H1 (cell line): ENCODE measurements at regions not wholly inside any gene's neighbourhood (a gene's known extent, or its start where the extent isn't known, plus 50 kb on each side); places are given as distances from the start of the nearest gene placed in this dataset.

ENCODE experiments used
- CTCF ChIA-PET: fragments of 300-600 bp; sonication (Branson Sonifier 250); formaldehyde crosslinking; loops from one replicate; lab custom pipeline; 2021; ENCODE audit not compliant: partially characterized antibody; lab: Charles Lee
- POLR2A ChIA-PET: fragments of 300-600 bp; sonication (Branson Sonifier 250); formaldehyde crosslinking; loops from one replicate; lab custom pipeline; 2021; ENCODE audit warnings: inconsistent platforms; ENCODE audit not compliant: partially characterized antibody; lab: Charles Lee
- DNase-seq, 2 experiments: peaks; one replicate each; pipeline versions ENCODE4 v3.0.0 to v3.0.0-alpha.2; 2010 to 2022; ENCODE audit warnings: low spot score in 2 of 2, low read depth in 1 of 2, mixed read lengths in 1 of 2
- FAIRE-seq: peaks from 2 replicates; lab custom pipeline; 2011; peaks lifted over from hg19 to GRCh38; lab: Jason Lieb, UNC
- H2AFZ ChIP-seq: 2 replicates; pipeline ENCODE4 v1.8.1; 2012; ENCODE audit warnings: low read length, inconsistent platforms
- H2AK5ac ChIP-seq: 2 replicates; pipeline ENCODE4 v1.6.1; 2013; ENCODE audit warnings: low read depth, low read length
- H2BK120ac ChIP-seq: replicated peaks from 2 replicates; pipeline ENCODE3; 2013; ENCODE audit warnings: low read depth, low read length, inconsistent platforms
- H2BK12ac ChIP-seq: 2 replicates; pipeline ENCODE4 v1.6.1; 2013; ENCODE audit warnings: low read depth, low read length
- H2BK15ac ChIP-seq: 2 replicates; pipeline ENCODE4 v1.6.1; 2013; ENCODE audit warnings: low read length
- H2BK20ac ChIP-seq: 2 replicates; pipeline ENCODE4 v1.6.1; 2013; ENCODE audit warnings: low read length
- H2BK5ac ChIP-seq: 2 replicates; pipeline ENCODE4 v1.6.1; 2013; ENCODE audit warnings: low read depth, low read length
- H3K14ac ChIP-seq: 2 replicates; pipeline ENCODE4 v1.6.1; 2013; ENCODE audit warnings: inconsistent platforms; ENCODE audit not compliant: insufficient read length
- H3K18ac ChIP-seq: 2 replicates; pipeline ENCODE4 v1.6.1; 2013; ENCODE audit warnings: low read length; ENCODE audit errors: extremely low read depth
- H3K23ac ChIP-seq: 2 replicates; pipeline ENCODE4 v1.6.1; 2013; ENCODE audit warnings: inconsistent platforms; ENCODE audit not compliant: insufficient read length
- H3K23me2 ChIP-seq: 2 replicates; pipeline ENCODE4 v1.6.1; 2013; ENCODE audit warnings: low read depth, low read length
- H3K27ac ChIP-seq: 2 replicates; pipeline ENCODE4 v1.6.1; 2011; ENCODE audit warnings: low read depth, low read length, inconsistent platforms
- H3K27me3 ChIP-seq, 4 experiments: replicated peaks in 1 of 4; 1 replicate in 1 of 4; 2 replicates in 3 of 4; pipeline versions ENCODE4 v1.6.1 to v1.8.1; 2011 to 2013; ENCODE audit warnings: low read length in 3 of 4, mild to moderate bottlenecking in 3 of 4, inconsistent platforms in 2 of 4, mixed read lengths in 2 of 4, moderate library complexity in 1 of 4; ENCODE audit not compliant: control insufficient read depth in 3 of 4, insufficient read depth in 3 of 4; ENCODE audit errors: extremely low read depth in 1 of 4
- H3K36me3 ChIP-seq, 4 experiments: 2 replicates each; pipeline versions ENCODE4 v1.6.1 to v1.8.1; 2011 to 2013; ENCODE audit warnings: mild to moderate bottlenecking in 4 of 4, low read length in 3 of 4, moderate library complexity in 2 of 4, control low read depth in 1 of 4, inconsistent platforms in 1 of 4; ENCODE audit not compliant: insufficient read depth in 4 of 4, control insufficient read depth in 2 of 4
- H3K4ac ChIP-seq: replicated peaks from 2 replicates; pipeline ENCODE3; 2013; ENCODE audit warnings: low read length, low read depth, mixed read lengths, inconsistent platforms; ENCODE audit not compliant: insufficient read length
- H3K4me1 ChIP-seq, 4 experiments: replicated peaks in 1 of 4; 1 replicate in 1 of 4; 2 replicates in 3 of 4; pipeline versions ENCODE4 v1.6.1 to v1.8.1; 2011 to 2013; ENCODE audit warnings: low read length in 3 of 4, inconsistent platforms in 2 of 4, mixed read lengths in 1 of 4; ENCODE audit not compliant: insufficient read depth in 4 of 4, control insufficient read depth in 3 of 4
- H3K4me2 ChIP-seq, 2 experiments: 2 replicates each; pipeline versions ENCODE4 v1.6.1 to v1.8.1; 2011 to 2013; ENCODE audit warnings: low read depth in 2 of 2, low read length in 2 of 2, control low read depth in 1 of 2, inconsistent platforms in 1 of 2, mild to moderate bottlenecking in 1 of 2; ENCODE audit not compliant: insufficient read depth in 1 of 2
- H3K4me3 ChIP-seq, 4 experiments: fragments of 200-600, 300-600 bp in 1 of 4; sonication (generic), shearing (Covaris generic), sonication (Bioruptor Twin) in 1 of 4; 2 replicates each; pipeline versions ENCODE4 v1.5.1 to v1.8.1; 2011 to 2016; ENCODE audit warnings: low read length in 4 of 4, low read depth in 3 of 4, control low read depth in 2 of 4, inconsistent platforms in 2 of 4, mild to moderate bottlenecking in 2 of 4, mixed read lengths in 1 of 4, moderate library complexity in 1 of 4; ENCODE audit not compliant: insufficient read depth in 2 of 4; ENCODE audit errors: extremely low read depth in 1 of 4
- H3K56ac ChIP-seq: replicated peaks from 2 replicates; pipeline ENCODE3; 2013; ENCODE audit warnings: low read depth, mild to moderate bottlenecking, mixed read lengths, low read length, inconsistent platforms; ENCODE audit not compliant: insufficient read length
- H3K79me1 ChIP-seq: 2 replicates; pipeline ENCODE4 v1.6.1; 2013; ENCODE audit warnings: low read depth, low read length, control low read depth
- H3K79me2 ChIP-seq, 2 experiments: 2 replicates each; pipeline versions ENCODE4 v1.6.1 to v1.8.1; 2012 to 2013; ENCODE audit warnings: low read length in 2 of 2, mild to moderate bottlenecking in 2 of 2, inconsistent platforms in 1 of 2; ENCODE audit not compliant: insufficient read depth in 2 of 2, control insufficient read depth in 1 of 2
- H3K9ac ChIP-seq, 4 experiments: replicated peaks in 1 of 4; 1 replicate in 1 of 4; 2 replicates in 3 of 4; pipeline versions ENCODE4 v1.6.1 to v1.8.1; 2011 to 2013; ENCODE audit warnings: low read depth in 3 of 4, low read length in 3 of 4, control low read depth in 2 of 4, mild to moderate bottlenecking in 2 of 4, moderate library complexity in 2 of 4, inconsistent platforms in 1 of 4; ENCODE audit errors: extremely low read depth in 1 of 4
- H3K9me3 ChIP-seq, 2 experiments: 2 replicates each; pipeline versions ENCODE4 v1.6.1 to v1.8.1; 2012 to 2013; ENCODE audit warnings: mild to moderate bottlenecking in 2 of 2, moderate library complexity in 2 of 2, control low read depth in 1 of 2, inconsistent platforms in 1 of 2, low read depth in 1 of 2, low read length in 1 of 2, mixed read lengths in 1 of 2; ENCODE audit not compliant: insufficient read depth in 2 of 2
- H4K20me1 ChIP-seq, 2 experiments: replicated peaks in 1 of 2; 2 replicates each; pipeline versions ENCODE3 to v1.8.1; 2011 to 2013; ENCODE audit warnings: inconsistent platforms in 2 of 2, low read length in 2 of 2, mild to moderate bottlenecking in 1 of 2; ENCODE audit not compliant: insufficient read depth in 2 of 2, control insufficient read depth in 1 of 2
- H4K5ac ChIP-seq: 2 replicates; pipeline ENCODE4 v1.6.1; 2013; ENCODE audit warnings: low read length, low read depth, mixed read lengths, inconsistent platforms; ENCODE audit not compliant: insufficient read length
- H4K8ac ChIP-seq: 2 replicates; pipeline ENCODE4 v1.8.0; 2013; ENCODE audit warnings: mild to moderate bottlenecking, moderate library complexity, low read length, inconsistent platforms; ENCODE audit not compliant: insufficient read depth; ENCODE audit errors: extremely low read depth
- H4K91ac ChIP-seq: replicated peaks from 2 replicates; pipeline ENCODE3; 2013; ENCODE audit warnings: low read length, mixed read lengths, inconsistent platforms; ENCODE audit not compliant: insufficient read length
- GABPA ChIP-seq: IDR thresholded peaks from 2 replicates; pipeline ENCODE4 v1.6.1; 2011; ENCODE audit warnings: mild to moderate bottlenecking, low read length, moderate library complexity, borderline replicate concordance; ENCODE audit not compliant: insufficient read depth
- GTF2F1 ChIP-seq: IDR thresholded peaks from 2 replicates; pipeline ENCODE4 v1.6.1; 2012; ENCODE audit warnings: low read depth, low read length, improper control_type of control experiment, borderline replicate concordance
- HDAC2 ChIP-seq, 2 experiments: fragments of 300-600 bp in 1 of 2; sonication (generic) in 1 of 2; IDR thresholded peaks; 2 replicates each; pipeline ENCODE4 v1.6.1; 2011 to 2012; ENCODE audit warnings: low read depth in 2 of 2, low read length in 2 of 2, mild to moderate bottlenecking in 2 of 2, moderate library complexity in 2 of 2, borderline replicate concordance in 1 of 2, inconsistent platforms in 1 of 2
- RAD21 ChIP-seq, 2 experiments: IDR thresholded peaks in 1 of 2; conservative IDR thresholded peaks in 1 of 2; 2 replicates each; pipeline ENCODE4 v1.6.1; 2011; ENCODE audit warnings: low read depth in 2 of 2, low read length in 2 of 2, improper control_type of control experiment in 1 of 2, inconsistent platforms in 1 of 2, mild to moderate bottlenecking in 1 of 2, moderate library complexity in 1 of 2
- SP1 ChIP-seq: IDR thresholded peaks from 2 replicates; pipeline ENCODE4 v1.6.1; 2011; ENCODE audit warnings: low read depth, low read length
- SP4 ChIP-seq: IDR thresholded peaks from 2 replicates; pipeline ENCODE4 v1.6.1; 2012; ENCODE audit warnings: low read length, inconsistent platforms
- TBP ChIP-seq: IDR thresholded peaks from 2 replicates; pipeline ENCODE4 v1.6.1; 2011; ENCODE audit warnings: low read depth, low read length, improper control_type of control experiment
- TCF12 ChIP-seq: IDR thresholded peaks from 2 replicates; pipeline ENCODE4 v1.6.1; 2011; ENCODE audit warnings: low read depth, mild to moderate bottlenecking, low read length
- WGBS, 2 experiments: shearing (Covaris generic) in 1 of 2; methylation state at CpG; one replicate each; pipeline versions ENCODE4 v1.1.6 to v1.1.7; 2013 to 2015; ENCODE audit warnings: low lambda C conversion rate in 2 of 2, mixed read lengths in 2 of 2, inconsistent platforms in 1 of 2, low coverage in 1 of 2, missing lambda C conversion rate in 1 of 2; ENCODE audit not compliant: insufficient replicate concordance in 2 of 2, insufficient coverage in 1 of 2, insufficient read length in 1 of 2; ENCODE audit errors: extremely low coverage in 1 of 2, missing lambda C conversion rate in 1 of 2; 5-methylcytosine and 5-hydroxymethylcytosine counted together
- TF ChIP-seq, protein P1 (sequence below): IDR thresholded peaks from 2 replicates; pipeline ENCODE4 v1.6.1; 2011; ENCODE audit warnings: low read length, improper control_type of control experiment
- TF ChIP-seq, protein P2 (sequence below): IDR thresholded peaks from 2 replicates; pipeline ENCODE4 v1.6.1; 2011; ENCODE audit warnings: low read depth, mild to moderate bottlenecking, low read length; ENCODE audit not compliant: insufficient read depth

DNA sequence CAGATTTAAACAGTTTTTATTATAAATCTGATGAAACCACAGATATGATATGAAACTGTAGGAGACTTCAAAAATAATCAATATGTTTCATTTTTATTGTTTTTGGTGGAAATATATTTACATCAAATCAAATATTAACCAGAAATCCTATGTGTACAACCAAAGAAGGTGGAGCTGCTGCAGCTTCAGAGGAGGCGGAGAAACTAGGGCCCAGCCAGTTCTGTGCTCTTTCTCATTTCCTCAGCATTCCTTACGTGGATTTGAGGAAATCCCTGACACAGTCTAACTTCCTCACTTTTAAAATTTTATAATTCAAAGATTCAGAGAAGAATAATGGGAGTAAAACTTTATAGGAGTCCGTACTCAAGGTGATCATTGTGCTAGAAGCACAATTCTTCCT is 610.7 kb upstream of the CPXCR1 start:
- H4K8ac ChIP-seq = no peak overlapping the region
- no peak overlapping the region for H2BK20ac ChIP-seq
- no peak for FAIRE-seq
- H4K5ac ChIP-seq = no peak overlapping the region
- H2BK15ac ChIP-seq = no peak overlapping the region
- H2BK5ac ChIP-seq = no peak overlapping the region
- no peaks in the 10 kb centered on the region for H3K79me2 ChIP-seq
- ChIA-PET POLR2A (no interaction called here), CTCF (interaction anchor here (1.2 to 2.0 kb wide), 2 partner anchors 10 to 468 kb away, joined by 3 to 7 read pairs; no protein-coding TSS in a partner anchor)
- H3K79me1 ChIP-seq = no peaks in the 10 kb centered on the region
- no peak overlapping the region for H3K18ac ChIP-seq
- H3K23me2 ChIP-seq = no peaks in the 10 kb centered on the region
- no peak overlapping the region for H2BK12ac ChIP-seq
- no peaks in the 10 kb centered on the region for H4K20me1 ChIP-seq
- H3K4me3 ChIP-seq = no peak overlapping the region
- no peak overlapping the region for H3K56ac ChIP-seq
- H3K4me2 ChIP-seq = no peak overlapping the region
- no peak overlapping the region for H3K4ac ChIP-seq
- no peaks in the 10 kb centered on the region for H3K4me1 ChIP-seq
- H3K9ac ChIP-seq = no peak overlapping the region
- DNase-seq = no peak
- WGBS, 2 experiments = 54% methylated on average over 2 of the region's 3 CpGs; no CpG with 5 or more reads in 1 of the 2 experiments
- H3K27ac ChIP-seq = no peak overlapping the region
- no peaks in the 10 kb centered on the region for H3K9me3 ChIP-seq
- H3K14ac ChIP-seq = no peak overlapping the region
- H3K23ac ChIP-seq = no peak overlapping the region
- no peaks in the 10 kb centered on the region for H3K27me3 ChIP-seq
- H2AK5ac ChIP-seq = no peak overlapping the region
- H3K36me3 ChIP-seq = no peaks in the 10 kb centered on the region
- H4K91ac ChIP-seq = no peak overlapping the region
- no peak overlapping the region for H2AFZ ChIP-seq
- no peak overlapping the region for H2BK120ac ChIP-seq
- TF ChIP-seq, protein P1, sequence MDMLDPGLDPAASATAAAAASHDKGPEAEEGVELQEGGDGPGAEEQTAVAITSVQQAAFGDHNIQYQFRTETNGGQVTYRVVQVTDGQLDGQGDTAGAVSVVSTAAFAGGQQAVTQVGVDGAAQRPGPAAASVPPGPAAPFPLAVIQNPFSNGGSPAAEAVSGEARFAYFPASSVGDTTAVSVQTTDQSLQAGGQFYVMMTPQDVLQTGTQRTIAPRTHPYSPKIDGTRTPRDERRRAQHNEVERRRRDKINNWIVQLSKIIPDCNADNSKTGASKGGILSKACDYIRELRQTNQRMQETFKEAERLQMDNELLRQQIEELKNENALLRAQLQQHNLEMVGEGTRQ = no peak
- TF ChIP-seq SP4 = no peak
- no peak for TF ChIP-seq GTF2F1
- TF ChIP-seq TCF12 = no peak
- TF ChIP-seq, protein P2, sequence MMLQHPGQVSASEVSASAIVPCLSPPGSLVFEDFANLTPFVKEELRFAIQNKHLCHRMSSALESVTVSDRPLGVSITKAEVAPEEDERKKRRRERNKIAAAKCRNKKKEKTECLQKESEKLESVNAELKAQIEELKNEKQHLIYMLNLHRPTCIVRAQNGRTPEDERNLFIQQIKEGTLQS = no peak
- no peak for TF ChIP-seq HDAC2 (IDR thresholded peaks at IDR 0.05; ENCODE audit: borderline replicate concordance in 1 of 2, low read depth in 2 of 2, low read length in 2 of 2)
- TF ChIP-seq TBP = no peak
- TF ChIP-seq GABPA = no peak
- TF ChIP-seq SP1 = no peak
- TF ChIP-seq RAD21 (IDR thresholded peaks at IDR 0.05 in 1 of 2, conservative IDR thresholded peaks at IDR 0.05 in 1 of 2; ENCODE audit: low read depth in 2 of 2, low read length in 2 of 2) = no peak
